ENCODE measurements at regions not wholly inside any gene's neighbourhood (a gene's known extent, or its start where the extent isn't known, plus 50 kb on each side); places are given as distances from the start of the nearest gene placed in this dataset.

DNA sequence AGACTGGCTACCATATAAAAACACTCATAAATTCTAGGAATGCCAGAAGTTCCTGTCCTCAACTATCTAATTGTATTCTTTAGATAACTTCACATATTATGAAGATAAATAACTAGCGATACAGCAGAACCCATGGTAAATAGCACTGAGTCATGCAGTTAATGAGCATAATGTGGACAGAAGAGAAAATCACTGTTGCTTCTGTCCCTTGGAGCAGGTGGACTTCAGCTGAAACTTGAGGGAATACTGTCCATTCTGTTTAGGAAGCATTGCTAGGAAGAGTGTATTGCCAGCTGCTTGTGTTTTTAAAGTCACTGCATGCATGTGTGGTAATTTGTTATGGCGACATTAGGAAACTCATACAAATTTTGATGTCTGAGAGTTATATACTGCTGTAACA lies 854.4 kb downstream of the LTN1 start:
- TF ChIP-seq, protein P1, sequence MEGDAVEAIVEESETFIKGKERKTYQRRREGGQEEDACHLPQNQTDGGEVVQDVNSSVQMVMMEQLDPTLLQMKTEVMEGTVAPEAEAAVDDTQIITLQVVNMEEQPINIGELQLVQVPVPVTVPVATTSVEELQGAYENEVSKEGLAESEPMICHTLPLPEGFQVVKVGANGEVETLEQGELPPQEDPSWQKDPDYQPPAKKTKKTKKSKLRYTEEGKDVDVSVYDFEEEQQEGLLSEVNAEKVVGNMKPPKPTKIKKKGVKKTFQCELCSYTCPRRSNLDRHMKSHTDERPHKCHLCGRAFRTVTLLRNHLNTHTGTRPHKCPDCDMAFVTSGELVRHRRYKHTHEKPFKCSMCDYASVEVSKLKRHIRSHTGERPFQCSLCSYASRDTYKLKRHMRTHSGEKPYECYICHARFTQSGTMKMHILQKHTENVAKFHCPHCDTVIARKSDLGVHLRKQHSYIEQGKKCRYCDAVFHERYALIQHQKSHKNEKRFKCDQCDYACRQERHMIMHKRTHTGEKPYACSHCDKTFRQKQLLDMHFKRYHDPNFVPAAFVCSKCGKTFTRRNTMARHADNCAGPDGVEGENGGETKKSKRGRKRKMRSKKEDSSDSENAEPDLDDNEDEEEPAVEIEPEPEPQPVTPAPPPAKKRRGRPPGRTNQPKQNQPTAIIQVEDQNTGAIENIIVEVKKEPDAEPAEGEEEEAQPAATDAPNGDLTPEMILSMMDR (IDR thresholded peaks at IDR 0.05) = no peak
- TF ChIP-seq POLR2A (IDR thresholded peaks at IDR 0.05) = no peak
